GM19397 (cell line): ENCODE measurements at regions not wholly inside any gene's neighbourhood (a gene's known extent, or its start where the extent isn't known, plus 50 kb on each side); places are given as distances from the start of the nearest gene placed in this dataset.
"Not testable (repeated sequence)": the region's sequence is repeated elsewhere in the genome, so short reads cannot be mapped to it uniquely, and the experiment has no call there.

ENCODE experiments used
- ATAC-seq: cut with Tn5 transposase; IDR thresholded peaks from one replicate; pipeline ENCODE4 v1.9.1; 2021; ENCODE audit warnings: mild to moderate bottlenecking, moderate library complexity; ENCODE audit not compliant: unreplicated experiment

DNA sequence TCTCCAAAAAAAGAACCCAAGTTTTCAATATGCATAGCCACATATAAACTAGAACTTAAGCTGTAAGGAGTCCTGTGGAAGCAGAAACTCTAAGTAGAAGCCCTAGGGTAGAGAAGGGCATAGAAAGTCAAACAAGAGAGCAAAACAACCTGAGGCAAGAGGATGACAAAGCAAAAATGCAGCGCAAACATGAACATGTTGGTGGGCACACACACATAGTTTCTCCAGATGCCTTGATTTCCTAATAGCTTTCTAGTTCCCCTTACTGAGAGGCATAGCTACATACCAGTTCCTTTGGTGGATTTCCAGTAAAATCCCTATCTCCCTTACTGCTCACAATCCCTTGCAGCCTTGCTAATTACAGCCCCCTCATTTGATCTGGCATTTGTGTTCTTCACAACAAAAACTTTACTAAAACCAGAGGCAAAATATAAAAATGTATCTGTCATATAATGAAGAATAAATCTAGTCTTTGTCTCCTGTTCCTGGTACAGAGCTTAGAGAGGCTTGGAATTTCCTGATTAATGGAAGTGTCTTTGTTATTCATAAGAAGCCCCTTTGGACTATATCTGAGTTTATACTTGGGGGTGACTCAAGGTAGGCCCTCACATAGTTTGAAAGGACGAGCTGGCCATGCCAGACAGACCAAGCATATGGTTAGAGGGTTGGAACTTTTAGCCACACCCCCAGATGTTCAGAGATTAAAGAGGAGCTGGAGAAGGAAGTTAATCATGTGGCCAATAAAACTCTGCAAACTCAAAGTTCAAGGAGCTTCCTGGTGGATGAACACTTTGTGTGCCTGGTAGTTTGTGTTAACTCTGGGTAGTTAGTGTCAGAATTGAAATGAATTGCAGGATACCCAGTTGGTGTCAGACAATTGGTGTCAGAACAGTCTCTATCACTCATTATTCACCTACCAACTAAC, 52.7 kb upstream of the ZCCHC13 start:
- ATAC-seq: no peak

DNA sequence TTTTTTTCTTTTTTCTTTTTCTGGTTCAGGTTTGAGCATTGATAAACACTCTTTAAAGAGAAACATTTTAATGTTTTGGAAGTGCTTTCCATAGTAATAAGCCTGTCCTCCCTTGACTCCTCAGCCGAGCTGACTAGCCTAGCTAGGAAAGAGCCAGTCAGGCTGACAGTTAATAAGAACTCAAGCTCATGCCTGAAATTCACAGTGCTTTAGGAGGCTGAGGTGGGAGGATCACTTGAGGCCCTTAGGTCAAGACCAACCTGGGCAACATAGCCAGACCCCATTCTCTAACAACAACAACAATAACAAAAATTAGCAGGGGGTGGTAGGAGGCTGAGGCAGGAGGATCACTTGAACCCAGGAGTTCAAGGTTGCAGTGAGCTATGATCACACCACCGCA, 53.4 kb upstream of the ZCCHC13 start:
- ATAC-seq: no peak

DNA sequence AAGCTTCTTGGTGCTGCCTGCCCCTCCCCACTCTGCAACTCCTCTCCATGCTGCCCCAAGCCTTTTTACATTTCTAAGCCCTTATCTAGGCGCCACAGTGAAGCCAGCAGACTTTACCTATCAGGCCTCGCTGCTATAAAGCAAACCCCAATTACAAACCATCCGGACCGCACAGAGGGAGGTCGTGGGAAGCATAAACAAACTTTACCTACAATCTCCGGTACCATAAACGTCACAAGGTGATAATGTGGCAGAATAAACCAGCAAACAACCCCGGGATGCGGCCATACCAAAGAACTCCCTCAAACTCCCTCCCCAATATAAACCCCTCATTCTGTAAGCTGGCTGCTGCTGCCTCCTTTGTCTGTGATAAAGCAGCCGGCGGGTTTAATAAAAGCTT, 54.0 kb upstream of the ZCCHC13 start:
- no peak for ATAC-seq

DNA sequence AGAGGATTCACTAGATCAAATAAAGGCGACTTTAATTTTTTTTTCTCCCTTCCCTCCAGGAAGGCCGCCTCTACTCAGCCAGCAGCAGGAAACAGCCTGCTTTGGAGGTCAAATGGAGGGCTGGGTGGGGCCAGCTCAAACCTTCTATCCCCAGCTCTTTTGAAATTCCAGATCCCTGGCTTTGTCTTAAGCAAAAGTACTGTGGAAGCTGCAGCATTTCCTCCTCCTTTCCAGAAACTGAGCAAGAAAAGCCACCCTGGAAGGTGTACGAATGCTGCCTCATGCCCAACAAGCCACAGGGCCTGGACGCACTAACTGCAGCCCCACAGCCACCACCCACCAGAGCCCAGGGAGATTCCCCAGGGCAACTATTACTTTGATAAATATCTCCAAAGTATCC, 55.1 kb upstream of the ZCCHC13 start:
- ATAC-seq: no peak

DNA sequence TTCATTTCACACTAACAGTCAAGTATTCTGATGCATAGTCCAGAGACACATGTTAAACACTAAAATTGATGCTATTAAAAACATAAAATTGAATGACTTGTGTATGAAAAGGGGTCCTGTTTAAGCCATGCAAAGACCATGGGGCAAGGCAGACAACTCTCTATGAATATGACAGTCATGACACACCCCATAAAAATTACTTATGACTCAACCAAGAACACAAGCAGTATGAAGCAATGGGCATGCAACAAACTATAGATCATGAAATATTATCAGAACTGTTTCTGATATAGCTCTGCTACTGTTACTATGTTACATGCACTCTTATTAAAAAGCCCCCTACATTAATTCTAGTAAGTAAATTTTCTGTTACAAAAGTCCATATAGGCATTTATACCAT, 57.5 kb upstream of the ZCCHC13 start:
- no peak for ATAC-seq

DNA sequence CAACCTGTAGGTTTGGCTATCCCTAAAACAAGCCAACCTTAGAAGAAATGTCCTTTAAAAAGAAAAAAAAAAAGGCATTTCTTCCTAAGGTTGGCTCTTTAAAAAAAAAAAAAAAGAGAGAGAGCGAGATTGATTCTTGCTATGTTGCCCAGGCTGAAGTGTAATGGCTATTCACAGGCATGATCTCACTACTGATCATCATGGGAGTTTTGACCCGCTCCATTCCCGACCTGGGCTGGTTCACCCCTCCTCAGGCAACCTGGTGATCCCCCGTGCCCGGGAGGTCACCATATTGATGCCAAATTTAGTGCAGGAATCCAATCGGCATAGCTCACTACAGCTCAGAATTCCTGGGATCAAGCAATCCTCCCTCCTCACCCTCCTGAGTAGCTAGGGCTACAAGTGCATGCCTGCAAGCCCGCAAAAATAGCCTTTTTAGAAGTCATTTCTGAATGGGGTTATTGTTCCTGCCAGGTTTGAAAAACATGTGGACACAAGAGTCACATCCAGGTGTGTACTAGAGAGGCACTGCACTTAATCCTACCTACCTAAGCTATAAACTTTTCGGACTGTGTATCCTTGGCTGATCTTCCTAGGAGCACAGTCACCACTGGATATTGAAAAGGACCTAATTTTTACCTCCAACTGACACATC, 61.4 kb upstream of the ZCCHC13 start:
- no peak for ATAC-seq

DNA sequence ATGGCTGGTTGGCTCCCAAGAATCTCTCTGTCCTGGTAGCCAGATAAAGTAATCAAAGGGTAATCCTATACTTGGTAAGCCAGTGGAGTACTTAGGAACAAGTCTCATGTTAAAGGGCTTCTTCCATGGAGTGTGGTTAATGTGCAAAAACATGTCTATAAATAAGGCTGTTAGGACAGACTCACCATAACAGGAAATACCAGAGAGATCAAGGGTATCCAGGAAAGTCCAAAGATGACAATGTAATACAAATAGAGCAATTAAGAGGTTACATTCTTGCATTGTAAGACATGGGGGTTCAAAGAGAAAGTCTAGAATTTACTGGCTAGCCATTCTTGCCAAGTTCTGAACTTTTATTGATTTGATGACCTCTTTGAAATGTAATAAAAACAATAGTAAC, 61.9 kb upstream of the ZCCHC13 start:
- no peak for ATAC-seq

DNA sequence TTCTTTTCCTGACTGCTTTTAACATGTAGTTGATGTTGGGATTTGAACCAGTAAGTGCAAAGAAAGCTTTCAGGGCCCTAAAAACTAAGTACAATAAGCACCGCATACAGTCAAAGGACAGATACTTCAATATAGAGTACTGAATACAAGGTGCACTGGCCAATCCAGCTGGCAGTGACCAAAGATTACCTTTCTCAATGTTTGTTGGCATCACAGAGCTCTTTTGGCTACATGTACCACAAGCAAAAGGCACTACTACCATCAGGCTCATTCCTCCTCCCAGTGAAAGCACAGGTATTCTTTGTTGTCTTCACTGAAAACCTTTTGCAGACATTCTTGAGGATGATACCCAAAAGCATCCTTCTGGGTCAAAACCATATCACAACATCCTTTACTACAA, 65.2 kb upstream of the ZCCHC13 start:
- ATAC-seq: no peak

DNA sequence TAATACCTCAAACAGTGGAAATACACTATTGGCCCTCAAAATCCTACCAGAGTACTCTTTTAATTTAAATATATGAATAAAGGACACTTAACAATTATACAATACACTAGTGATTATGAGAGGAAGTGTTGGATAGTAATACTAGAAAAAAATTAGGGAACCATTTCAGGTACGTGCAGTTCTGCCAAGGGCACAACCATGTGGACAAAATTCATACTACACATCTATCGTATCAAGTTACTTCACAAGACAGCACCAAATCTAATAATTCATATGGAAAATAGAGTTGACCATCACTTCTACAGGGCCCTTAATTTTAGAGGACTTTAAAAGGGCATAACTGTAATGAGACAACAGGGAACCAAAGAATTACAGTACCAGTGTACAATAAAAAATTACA, 69.2 kb upstream of the ZCCHC13 start:
- ATAC-seq: no peak

DNA sequence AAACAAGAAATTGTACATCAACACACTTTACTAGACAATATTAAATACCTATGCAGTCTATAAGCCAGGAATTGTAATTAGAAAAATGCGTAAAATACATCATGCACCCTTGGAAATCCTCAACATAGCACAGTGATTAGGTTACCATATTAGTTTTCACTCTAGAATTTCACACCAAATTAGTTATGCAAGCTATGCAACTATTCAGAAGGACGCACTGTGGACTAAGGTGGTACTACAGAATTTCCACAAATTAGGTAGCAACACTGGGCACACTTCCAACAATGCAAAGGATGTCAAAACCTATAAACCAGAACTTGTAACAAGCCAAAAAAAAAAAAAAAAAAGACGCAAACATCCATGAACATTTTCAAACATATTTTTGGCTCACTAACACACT, 71.1 kb upstream of the ZCCHC13 start:
- no peak for ATAC-seq

DNA sequence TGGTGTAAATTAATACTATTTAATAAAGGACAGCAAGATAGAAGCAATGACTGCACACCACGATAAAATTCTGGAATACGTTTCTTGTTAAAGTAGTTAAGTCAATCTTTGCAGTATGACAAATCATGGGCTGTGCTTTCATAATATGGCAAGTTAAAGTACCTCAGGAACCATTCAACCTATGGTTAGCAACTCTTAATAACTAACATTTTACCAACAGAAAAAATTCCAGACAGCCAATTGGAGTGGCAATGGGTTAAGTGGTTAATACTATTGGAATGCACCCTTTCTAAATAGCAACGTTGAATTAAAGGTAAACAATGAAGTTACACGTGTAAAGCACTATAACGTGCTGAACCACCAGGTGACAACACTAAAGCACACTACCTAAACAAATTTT, 72.4 kb upstream of the ZCCHC13 start:
- ATAC-seq: no peak

DNA sequence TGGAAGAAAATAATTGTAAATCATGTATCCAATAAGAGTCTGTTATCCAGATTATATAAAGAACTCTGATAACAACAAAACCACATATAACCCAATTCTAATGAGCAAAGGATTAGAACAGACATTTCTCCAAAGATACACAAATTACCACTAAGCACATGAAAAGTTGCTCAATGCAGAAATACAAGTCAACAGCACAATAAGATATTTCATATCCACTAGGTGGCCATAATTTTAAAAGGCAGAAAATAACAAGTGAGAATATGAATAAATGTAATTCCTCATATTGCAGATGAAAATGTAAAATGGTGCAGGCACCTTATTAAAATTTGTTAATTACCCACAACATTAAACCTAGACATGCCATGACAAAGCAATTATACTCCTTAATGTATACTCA, 73.9 kb upstream of the ZCCHC13 start:
- ATAC-seq: no peak

DNA sequence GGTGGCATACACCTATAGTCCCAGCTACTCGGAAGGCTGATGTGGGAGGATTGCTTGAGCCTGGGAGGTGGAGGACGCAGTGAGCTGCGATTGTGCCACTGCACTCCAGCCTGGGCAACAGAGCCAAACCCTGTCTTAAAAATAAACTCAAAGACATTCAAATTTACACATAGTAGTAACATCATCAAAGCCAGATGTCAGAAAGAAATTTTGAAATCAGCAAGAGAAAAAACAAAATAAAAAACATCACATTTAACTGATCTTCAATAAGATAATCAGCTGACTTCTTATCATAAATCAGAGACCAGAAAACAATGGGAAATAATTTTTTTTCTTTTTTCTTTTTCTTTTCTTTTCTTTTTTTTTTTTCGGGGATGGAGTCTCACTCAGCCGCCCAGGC, 78.9 kb upstream of the ZCCHC13 start:
- ATAC-seq: no peak

DNA sequence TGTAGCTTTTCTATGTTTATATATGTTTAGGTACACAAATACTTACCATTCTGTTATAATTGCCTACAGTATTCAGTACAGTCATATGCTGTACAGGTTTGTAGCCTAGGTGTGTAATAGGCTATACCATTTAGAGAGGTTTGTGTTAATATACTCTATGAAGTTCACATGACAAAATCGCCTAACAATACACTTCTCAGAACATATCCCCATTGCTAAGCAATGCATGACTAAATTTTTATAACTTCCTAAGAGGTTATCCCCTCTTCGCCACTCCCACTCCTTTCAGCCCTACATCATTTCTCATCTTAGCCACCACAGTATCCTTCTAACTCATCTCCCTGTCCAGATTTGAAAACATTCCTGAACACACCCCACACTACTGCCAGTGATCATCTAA, 83.7 kb upstream of the ZCCHC13 start:
- ATAC-seq: no peak

DNA sequence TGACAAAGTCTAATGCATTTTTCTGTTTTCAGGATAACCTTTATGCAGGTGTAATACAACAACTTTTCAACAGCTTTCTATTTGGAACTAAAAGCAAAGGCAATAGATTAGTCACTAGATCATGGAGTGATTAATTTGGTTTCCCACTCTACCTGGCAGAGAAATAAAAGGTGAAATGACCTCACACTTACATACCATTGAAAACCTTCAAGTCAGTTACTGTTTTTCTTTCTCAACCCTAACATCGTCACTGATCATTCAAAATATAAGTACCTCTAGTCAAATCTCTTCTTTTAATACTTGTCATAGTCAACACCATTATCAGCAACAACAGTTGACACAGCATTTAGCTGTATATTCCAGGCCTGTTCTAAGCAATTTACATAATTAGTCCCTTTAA, 85.1 kb upstream of the ZCCHC13 start:
- no peak for ATAC-seq

DNA sequence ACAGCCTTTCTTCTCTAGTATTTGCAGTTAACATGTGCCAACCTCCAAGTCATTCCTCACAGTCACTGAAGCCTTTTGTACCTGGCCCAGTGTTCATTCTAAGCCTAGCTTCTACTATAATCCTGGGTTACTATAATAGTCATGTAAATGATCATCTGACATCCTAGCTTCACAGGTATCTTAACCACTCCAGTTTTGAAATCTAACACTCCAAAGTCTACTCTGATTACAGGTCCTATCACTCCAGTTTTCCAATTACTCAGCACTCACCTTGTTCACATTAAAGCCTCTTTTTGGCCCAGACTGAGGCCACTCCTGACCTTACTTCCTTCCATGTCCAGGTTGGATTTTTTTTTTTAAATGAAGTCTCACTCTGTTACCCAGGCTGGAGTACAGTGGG, 87.6 kb upstream of the ZCCHC13 start:
- ATAC-seq: no peak

DNA sequence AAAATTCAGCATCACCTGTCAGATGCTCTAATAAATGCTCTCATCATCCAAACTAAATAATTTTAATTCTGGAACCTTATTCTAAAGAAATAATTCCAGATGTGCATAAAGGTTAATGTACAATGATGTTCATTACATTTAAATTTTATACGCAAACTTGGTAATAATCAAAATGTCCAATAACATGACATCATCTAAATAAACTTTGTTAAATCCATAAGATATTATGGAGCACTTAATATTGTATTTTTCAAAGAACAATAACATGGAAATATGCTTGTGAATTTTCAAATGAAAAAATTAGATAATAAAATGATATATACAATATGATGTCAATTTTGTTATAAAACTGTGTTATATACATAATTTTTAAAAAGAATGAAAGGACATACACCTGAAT, 92.1 kb upstream of the ZCCHC13 start:
- no peak for ATAC-seq

DNA sequence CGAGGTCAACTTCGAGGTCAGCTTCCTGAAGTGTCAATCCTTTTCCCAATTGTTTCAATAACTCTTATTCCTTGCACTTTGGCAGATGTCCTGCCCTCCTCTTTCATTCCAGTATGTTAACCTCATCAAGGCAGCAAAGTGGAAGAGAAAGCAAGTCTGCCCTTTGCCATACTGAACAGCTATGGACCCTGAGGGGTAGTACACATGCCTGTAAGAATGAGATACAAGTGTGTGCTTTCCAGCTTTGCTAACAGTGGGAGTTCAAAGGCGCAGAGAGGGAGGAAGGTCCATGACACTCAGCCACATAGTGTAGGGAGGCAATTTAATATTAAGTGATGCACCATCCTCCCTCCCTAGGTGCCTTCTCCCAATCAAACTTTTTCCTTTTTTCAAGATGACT, 96.4 kb upstream of the ZCCHC13 start:
- ATAC-seq: no peak

DNA sequence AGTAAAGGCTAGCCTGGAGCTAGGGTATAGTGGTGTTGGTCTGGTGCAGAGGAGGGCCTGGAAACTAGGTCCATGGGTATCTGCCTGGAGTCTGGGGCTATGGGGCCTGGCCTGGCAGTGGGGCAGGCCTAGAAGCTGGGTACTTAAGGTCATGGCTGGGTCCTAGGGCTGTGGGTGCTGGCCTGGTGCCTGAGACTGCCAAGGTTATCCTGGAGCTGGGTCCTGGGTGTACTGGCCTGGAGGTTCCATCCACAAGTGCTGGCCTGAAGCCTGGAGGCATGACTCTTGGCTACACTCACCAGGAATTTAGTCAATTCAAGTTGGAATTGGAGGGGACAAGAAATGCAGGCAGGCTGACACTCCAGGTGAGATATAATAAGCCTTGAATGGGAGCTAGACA, 108.4 kb upstream of the ZCCHC13 start:
- ATAC-seq: no peak

DNA sequence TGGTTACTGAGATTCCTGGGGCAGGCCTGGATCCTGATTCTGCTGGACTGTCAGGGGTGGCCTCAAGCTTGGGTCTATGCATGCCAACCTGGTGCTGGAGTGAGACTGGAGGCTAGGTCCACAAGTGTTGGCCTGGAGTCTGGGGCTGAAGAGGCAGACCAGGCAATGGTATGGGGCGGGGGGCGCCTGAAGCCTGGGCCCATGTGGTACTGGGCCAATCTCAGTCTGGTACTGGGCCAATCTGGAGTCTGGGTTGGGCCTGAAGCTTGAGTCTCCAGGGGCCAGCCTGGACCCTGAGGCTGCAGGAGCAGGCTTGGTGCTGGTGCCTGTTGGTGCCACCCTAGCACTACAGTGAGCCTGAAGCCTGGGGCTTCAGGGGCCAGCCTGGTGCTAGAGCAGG, 108.9 kb upstream of the ZCCHC13 start:
- ATAC-seq: no peak

DNA sequence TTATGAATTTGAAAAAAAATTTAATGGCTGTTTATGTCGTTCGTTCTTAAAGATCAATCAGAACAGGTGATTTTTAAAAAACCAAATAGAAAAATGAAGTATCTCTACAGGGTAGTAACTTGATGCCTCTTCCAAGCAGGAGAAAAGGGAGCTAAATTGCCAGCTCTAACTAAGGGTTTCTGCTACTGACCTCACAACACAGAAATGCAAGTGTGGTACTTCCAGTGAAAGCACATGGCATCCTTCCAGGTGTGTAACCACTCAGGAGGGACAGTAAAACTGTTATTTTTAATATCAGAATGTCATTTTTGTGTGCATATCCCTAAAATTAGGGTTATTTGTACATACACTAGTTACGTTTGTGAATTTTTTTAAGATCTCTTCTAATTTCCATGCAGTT, 116.8 kb upstream of the ZCCHC13 start:
- ATAC-seq: no peak

DNA sequence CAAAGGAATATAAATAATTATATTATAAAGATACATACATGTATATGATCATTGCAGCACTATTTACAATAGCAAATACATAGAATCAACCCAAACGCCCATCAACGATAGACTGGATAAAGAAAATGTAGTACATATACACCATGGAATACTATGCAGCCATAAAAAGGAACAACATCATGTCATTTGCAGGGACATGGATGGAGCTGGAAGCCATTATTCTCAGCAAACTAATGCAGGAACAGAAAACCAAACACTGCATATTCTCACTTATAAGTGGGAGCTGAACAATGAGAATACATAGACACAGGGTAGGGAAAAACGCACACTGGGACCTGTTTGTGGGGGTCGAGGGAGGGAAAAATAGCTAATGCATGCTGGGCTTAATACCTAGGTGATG, 120.9 kb upstream of the ZCCHC13 start:
- not testable (repeated sequence) for ATAC-seq

DNA sequence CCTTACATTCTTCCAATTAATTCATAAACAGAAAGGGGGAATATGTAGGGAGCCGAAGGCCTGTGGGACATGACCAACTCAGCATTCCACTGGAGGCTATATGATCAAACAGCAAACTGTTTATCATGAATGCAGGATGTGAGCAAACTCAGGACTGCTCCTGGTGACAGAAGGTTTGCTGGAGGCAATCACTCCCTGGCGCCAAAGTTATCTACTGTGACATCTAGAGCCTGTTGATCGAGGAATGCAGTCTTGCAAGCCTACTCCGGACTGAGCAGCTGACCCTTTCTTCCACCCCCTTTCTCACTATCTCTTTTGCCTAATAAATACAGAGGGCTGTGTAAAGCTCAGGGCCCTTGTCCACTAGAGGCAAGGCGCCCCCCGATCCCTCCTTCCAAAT, 122.0 kb upstream of the ZCCHC13 start:
- ATAC-seq: not testable (repeated sequence)
